ENCODE measurements at regions not wholly inside any gene's neighbourhood (a gene's known extent, or its start where the extent isn't known, plus 50 kb on each side); places are given as distances from the start of the nearest gene placed in this dataset.

DNA sequence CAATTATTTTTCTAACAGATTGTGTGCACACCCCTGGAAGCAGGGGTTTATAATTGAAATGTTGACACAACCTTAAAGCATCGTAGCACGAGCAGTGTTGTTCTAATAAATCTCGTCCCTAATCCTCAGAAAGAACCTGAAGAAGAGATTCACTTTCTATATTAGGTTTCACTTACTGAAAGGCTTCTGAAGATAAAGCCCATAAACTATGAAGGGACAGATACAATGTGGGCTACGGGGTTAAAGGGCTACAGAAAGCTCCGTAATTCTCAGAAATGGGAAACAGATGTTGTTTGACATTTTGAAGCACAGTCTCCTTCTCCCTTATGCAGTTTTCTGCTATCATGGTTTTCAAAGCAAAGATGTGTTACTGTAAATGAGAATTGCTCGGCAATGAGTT is 479.6 kb downstream of the GATA3 start:
- no peak for DNase-seq (ENCODE audit: extremely low read depth, low read depth)
- no peak overlapping the region for H3K4me3 ChIP-seq (replicated peaks; ENCODE audit: low read depth, low read length)
- TF ChIP-seq, protein P1, sequence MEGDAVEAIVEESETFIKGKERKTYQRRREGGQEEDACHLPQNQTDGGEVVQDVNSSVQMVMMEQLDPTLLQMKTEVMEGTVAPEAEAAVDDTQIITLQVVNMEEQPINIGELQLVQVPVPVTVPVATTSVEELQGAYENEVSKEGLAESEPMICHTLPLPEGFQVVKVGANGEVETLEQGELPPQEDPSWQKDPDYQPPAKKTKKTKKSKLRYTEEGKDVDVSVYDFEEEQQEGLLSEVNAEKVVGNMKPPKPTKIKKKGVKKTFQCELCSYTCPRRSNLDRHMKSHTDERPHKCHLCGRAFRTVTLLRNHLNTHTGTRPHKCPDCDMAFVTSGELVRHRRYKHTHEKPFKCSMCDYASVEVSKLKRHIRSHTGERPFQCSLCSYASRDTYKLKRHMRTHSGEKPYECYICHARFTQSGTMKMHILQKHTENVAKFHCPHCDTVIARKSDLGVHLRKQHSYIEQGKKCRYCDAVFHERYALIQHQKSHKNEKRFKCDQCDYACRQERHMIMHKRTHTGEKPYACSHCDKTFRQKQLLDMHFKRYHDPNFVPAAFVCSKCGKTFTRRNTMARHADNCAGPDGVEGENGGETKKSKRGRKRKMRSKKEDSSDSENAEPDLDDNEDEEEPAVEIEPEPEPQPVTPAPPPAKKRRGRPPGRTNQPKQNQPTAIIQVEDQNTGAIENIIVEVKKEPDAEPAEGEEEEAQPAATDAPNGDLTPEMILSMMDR (IDR thresholded peaks at IDR 0.05; ENCODE audit: low read depth, low read length, missing control alignments) = no peak

DNA sequence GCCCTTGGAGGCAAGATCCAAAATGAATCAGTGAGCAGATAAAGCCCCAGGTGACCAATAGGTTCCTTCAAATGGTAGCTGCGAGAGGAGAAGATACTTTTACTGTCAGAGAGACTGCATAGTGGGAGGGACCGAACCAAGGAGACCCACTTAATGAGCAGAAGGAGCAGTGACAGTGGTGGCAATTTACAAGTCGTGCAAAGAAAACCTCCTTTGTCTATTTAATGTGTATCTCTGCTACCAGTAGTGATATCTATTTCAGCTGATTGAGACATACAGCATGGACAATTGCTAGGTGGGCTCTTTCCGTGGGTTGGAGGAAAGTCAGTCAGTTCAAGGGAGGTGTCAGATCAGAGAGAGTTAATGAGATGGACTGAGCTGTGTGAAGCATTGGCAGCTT is 480.4 kb downstream of the GATA3 start:
- DNase-seq (ENCODE audit: extremely low read depth, low read depth) = no peak
- TF ChIP-seq, protein P1 (IDR thresholded peaks at IDR 0.05; ENCODE audit: low read depth, low read length, missing control alignments) = no peak
- H3K4me3 ChIP-seq (replicated peaks; ENCODE audit: low read depth, low read length) = no peak overlapping the region

DNA sequence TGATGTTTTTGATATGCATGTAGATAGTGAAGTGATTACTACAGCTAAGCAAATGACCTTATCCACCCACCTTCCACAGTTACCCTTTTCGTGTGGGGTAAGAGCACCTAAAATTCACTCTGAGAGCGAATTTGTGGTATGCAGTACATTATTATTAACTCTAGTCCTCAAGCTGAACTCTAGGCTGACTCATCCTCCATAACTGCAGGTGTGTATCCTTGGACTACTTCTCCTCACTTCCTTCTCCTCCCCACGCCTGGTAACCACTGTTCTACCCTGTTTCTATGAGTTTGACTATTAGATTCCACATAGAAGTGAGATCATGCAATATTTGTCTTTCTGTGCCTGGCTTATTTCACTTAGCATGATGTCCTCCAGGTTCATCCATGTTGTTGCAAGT is 484.6 kb downstream of the GATA3 start:
- no peak overlapping the region for H3K4me3 ChIP-seq (replicated peaks; ENCODE audit: low read depth, low read length)
- DNase-seq (ENCODE audit: extremely low read depth, low read depth) = no peak
- TF ChIP-seq, protein P1 (IDR thresholded peaks at IDR 0.05; ENCODE audit: low read depth, low read length, missing control alignments) = no peak

DNA sequence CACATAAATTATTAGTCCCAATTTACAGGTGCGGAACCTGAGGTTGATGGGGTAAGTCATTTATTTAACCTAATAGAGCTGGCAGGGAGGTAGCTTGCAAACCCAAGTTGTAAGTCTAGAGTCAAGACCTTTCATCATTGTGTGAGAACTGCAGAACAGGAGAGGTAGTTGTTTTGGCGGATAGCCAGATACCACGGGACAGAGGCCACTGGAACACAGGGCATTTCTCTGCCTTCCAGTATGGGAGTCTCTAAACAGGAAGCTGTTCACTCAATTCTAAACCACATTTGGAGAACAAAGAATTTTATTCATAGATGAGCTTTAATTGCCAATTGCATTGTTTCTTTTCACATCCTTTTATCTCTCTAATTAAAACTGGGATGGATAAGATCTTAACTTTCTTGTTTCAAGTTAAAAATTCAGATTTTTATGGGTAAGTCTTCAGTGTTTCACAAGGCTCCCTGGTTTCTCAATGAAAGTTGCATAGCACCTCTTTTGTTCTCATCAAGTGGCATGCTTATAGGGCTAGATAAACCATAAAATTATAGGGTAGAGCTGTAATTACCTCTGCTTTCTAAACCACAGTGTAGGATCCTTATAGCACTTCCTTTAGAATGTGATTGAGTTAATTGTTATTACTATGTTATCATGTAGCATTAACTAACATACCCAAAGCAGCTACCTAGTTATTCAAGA is 489.0 kb downstream of the GATA3 start:
- no peak for DNase-seq (ENCODE audit: extremely low read depth, low read depth)
- TF ChIP-seq, protein P1 (IDR thresholded peaks at IDR 0.05; ENCODE audit: low read depth, low read length, missing control alignments) = no peak

DNA sequence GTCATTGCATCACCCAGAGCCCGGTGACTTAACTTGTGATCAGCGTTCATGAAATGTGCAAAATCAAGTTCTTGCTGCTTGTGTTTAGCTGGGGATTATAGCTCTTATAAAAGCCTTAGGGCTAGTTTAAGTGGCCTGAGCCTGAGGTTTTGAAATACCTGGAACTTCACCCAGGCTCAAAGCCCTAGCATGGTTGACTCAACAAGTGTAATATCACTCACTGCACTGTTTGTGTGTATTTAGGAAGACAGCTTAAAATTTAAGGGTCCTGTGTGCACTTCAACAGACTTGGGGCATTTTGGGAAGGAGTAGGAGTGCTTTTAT is 489.5 kb downstream of the GATA3 start:
- TF ChIP-seq, protein P1 (IDR thresholded peaks at IDR 0.05; ENCODE audit: low read depth, low read length, missing control alignments) = no peak
- no peak overlapping the region for H3K4me3 ChIP-seq (replicated peaks; ENCODE audit: low read depth, low read length)
- DNase-seq (ENCODE audit: extremely low read depth, low read depth) = no peak

More for the DNA sequence above, 489.0 kb downstream of the GATA3 start:
- no peak overlapping the region for H3K4me3 ChIP-seq (replicated peaks; ENCODE audit: low read depth, low read length)

DNA sequence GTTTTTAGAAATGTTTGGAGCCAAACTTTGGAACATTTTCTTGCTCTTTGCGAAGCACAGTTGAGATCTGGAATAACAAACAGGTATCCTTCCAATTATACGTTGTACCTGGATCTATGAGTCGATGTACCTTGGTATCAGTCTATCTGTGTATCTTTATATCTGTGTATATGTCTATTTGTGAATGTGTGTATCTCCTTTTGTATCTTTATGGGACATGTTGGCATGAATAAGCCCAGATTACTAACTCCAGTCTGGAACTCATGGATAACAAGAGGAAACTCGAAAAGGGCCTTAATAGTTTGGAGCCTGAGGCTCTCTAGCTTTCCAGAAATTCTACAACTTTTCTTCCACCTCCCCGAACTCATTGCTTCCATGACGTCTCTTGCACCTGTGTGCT is 490.0 kb downstream of the GATA3 start:
- H3K4me3 ChIP-seq (replicated peaks; ENCODE audit: low read depth, low read length) = no peak overlapping the region
- TF ChIP-seq, protein P1 (IDR thresholded peaks at IDR 0.05; ENCODE audit: low read depth, low read length, missing control alignments) = no peak
- DNase-seq (ENCODE audit: extremely low read depth, low read depth) = no peak

DNA sequence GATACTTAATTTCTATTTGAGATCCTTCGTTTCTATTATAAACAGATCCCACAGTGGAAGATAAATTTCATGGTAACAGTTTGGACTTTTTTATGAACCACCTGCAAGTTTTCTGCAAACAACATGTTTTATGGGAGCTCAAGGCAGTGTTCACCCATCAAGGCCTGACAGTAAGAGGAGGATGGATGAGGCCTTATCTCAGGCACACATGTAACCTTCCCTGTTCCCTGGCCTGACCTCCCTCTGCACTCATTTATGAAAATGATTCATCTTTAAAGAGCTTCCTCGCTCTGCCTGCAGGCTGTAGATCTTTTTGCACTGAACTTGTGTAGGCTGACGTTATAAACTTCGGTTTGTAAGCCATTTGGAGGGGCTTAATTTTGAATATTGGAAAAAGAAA is 500.1 kb downstream of the GATA3 start:
- DNase-seq (ENCODE audit: extremely low read depth, low read depth) = no peak
- TF ChIP-seq, protein P1 (IDR thresholded peaks at IDR 0.05; ENCODE audit: low read depth, low read length, missing control alignments) = no peak
- H3K4me3 ChIP-seq (replicated peaks; ENCODE audit: low read depth, low read length) = no peak overlapping the region
